Effector memory CD4-positive, alpha-beta T cell (primary cell): ENCODE measurements at regions not wholly inside any gene's neighbourhood (a gene's known extent, or its start where the extent isn't known, plus 50 kb on each side); places are given as distances from the start of the nearest gene placed in this dataset.
"Not testable (repeated sequence)": the region's sequence is repeated elsewhere in the genome, so short reads cannot be mapped to it uniquely, and the experiment has no call there.

Experiments used
- DNase-seq, 3 donors: peaks; one replicate each; pipeline ENCODE4 v3.0.0-alpha.2; 2020
- H3K27ac ChIP-seq: 2 replicates; pipeline ENCODE4 v1.7.0; 2013; ENCODE audit warnings: mild to moderate bottlenecking, low read length, moderate library complexity; ENCODE audit not compliant: insufficient read depth, poor library complexity, severe bottlenecking
- H3K27me3 ChIP-seq: replicated peaks from 2 replicates; pipeline ENCODE4 v1.7.0; 2013; ENCODE audit warnings: mild to moderate bottlenecking, low read length; ENCODE audit not compliant: insufficient read depth, control insufficient read depth, poor library complexity, severe bottlenecking
- H3K36me3 ChIP-seq: 2 replicates; pipeline ENCODE4 v1.7.0; 2013; ENCODE audit warnings: mild to moderate bottlenecking, low read length, moderate library complexity; ENCODE audit not compliant: control insufficient read depth, insufficient read depth
- H3K4me1 ChIP-seq: 2 replicates; pipeline ENCODE4 v1.7.0; 2013; ENCODE audit warnings: low read length, mild to moderate bottlenecking; ENCODE audit not compliant: control insufficient read depth, insufficient read depth, poor library complexity, severe bottlenecking
- H3K4me3 ChIP-seq: 2 replicates; pipeline ENCODE4 v1.7.0; 2013; ENCODE audit warnings: low read length, low read depth, mild to moderate bottlenecking; ENCODE audit not compliant: insufficient read depth, poor library complexity, severe bottlenecking
- H3K9me3 ChIP-seq: 2 replicates; pipeline ENCODE4 v1.7.0; 2013; ENCODE audit warnings: mild to moderate bottlenecking, low read length, moderate library complexity; ENCODE audit not compliant: control insufficient read depth

- Histone ChIP-seq H3K4me3 (no peak overlapping the region), H3K36me3 (no peaks in the 10 kb centered on the region), H3K4me1 (no peaks in the 10 kb centered on the region), H3K27ac (no peak overlapping the region), H3K27me3 (no peaks in the 10 kb centered on the region), H3K9me3 (no peaks in the 10 kb centered on the region)
- no peak for DNase-seq
Measured at GRCh38 chr2:90077948-90078347, 1386.5 kb downstream of the RPIA start.

- Histone ChIP-seq H3K9me3 (no peaks in the 10 kb centered on the region), H3K36me3 (no peaks in the 10 kb centered on the region), H3K27me3 (no peaks in the 10 kb centered on the region), H3K27ac (no peak overlapping the region), H3K4me3 (no peak overlapping the region), H3K4me1 (no peaks in the 10 kb centered on the region)
- no peak for DNase-seq
Measured at GRCh38 chr2:90079374-90079773, 1387.9 kb downstream of the RPIA start.

GRCh38 chr2:90087792-90088191 is 1396.3 kb downstream of the RPIA start:
- DNase-seq, H3K36me3 ChIP-seq: not testable (repeated sequence)

GRCh38 chr2:90093571-90094270 is 1402.2 kb downstream of the RPIA start:
- not testable (repeated sequence) for H3K4me1 ChIP-seq, H3K36me3 ChIP-seq, H3K27me3 ChIP-seq, H3K9me3 ChIP-seq, H3K4me3 ChIP-seq, DNase-seq, H3K27ac ChIP-seq

More at GRCh38 chr2:90087792-90088191, 1396.3 kb downstream of the RPIA start:
- H3K4me1 ChIP-seq, H3K27me3 ChIP-seq, H3K27ac ChIP-seq, H3K9me3 ChIP-seq, H3K4me3 ChIP-seq: not testable (repeated sequence)

- H3K27me3 ChIP-seq, H3K36me3 ChIP-seq, H3K4me1 ChIP-seq, H3K9me3 ChIP-seq, H3K4me3 ChIP-seq, H3K27ac ChIP-seq, DNase-seq: not testable (repeated sequence)
Measured at GRCh38 chr2:90097617-90098016, 1406.1 kb downstream of the RPIA start.

GRCh38 chr2:90105142-90105541 is 1413.7 kb downstream of the RPIA start:
- H3K9me3 ChIP-seq, H3K4me1 ChIP-seq, DNase-seq, H3K27ac ChIP-seq, H3K36me3 ChIP-seq, H3K27me3 ChIP-seq, H3K4me3 ChIP-seq: not testable (repeated sequence)

- not testable (repeated sequence) for H3K27ac ChIP-seq, H3K4me1 ChIP-seq, H3K36me3 ChIP-seq, H3K4me3 ChIP-seq, H3K9me3 ChIP-seq, DNase-seq, H3K27me3 ChIP-seq
Measured at GRCh38 chr2:90123409-90123808, 1431.9 kb downstream of the RPIA start.

- not testable (repeated sequence) for H3K4me3 ChIP-seq, H3K27me3 ChIP-seq, H3K36me3 ChIP-seq, H3K4me1 ChIP-seq, DNase-seq, H3K27ac ChIP-seq, H3K9me3 ChIP-seq
Measured at GRCh38 chr2:90139046-90139445, 1447.6 kb downstream of the RPIA start.

- not testable (repeated sequence) for H3K4me1 ChIP-seq, H3K36me3 ChIP-seq, H3K9me3 ChIP-seq, H3K27ac ChIP-seq, DNase-seq, H3K4me3 ChIP-seq, H3K27me3 ChIP-seq
Measured at GRCh38 chr2:90141558-90141957, 1450.1 kb downstream of the RPIA start.

- not testable (repeated sequence) for H3K36me3 ChIP-seq
Measured at GRCh38 chr2:90151805-90152204, 1460.3 kb downstream of the RPIA start.

More at GRCh38 chr2:90151805-90152204, 1460.3 kb downstream of the RPIA start:
- not testable (repeated sequence) for H3K27ac ChIP-seq, H3K4me3 ChIP-seq, DNase-seq, H3K9me3 ChIP-seq, H3K4me1 ChIP-seq, H3K27me3 ChIP-seq
